H9 (cell line): ENCODE measurements at regions not wholly inside any gene's neighbourhood (a gene's known extent, or its start where the extent isn't known, plus 50 kb on each side); places are given as distances from the start of the nearest gene placed in this dataset.

ENCODE experiments used
- DNase-seq: peaks from one replicate; pipeline ENCODE4 v3.0.0-alpha.2; 2017
- H2AFZ ChIP-seq: one replicate; pipeline ENCODE4 v1.6.1; 2013; ENCODE audit warnings: mild to moderate bottlenecking, low read length, control low read depth, moderate library complexity
- H2AK5ac ChIP-seq: 2 replicates; pipeline ENCODE4 v1.6.1; 2013; ENCODE audit warnings: low read length, control low read depth, mixed read lengths; ENCODE audit not compliant: insufficient read length
- H2BK120ac ChIP-seq: one replicate; pipeline ENCODE4 v1.6.1; 2013; ENCODE audit warnings: low read depth, mild to moderate bottlenecking, low read length, control low read depth, inconsistent platforms; ENCODE audit not compliant: poor library complexity, severe bottlenecking
- H2BK12ac ChIP-seq: 2 replicates; pipeline ENCODE4 v1.6.1; 2013; ENCODE audit warnings: low read length, control low read depth, mixed read lengths, low read depth; ENCODE audit not compliant: insufficient read length
- H2BK15ac ChIP-seq: 2 replicates; pipeline ENCODE4 v1.6.1; 2013; ENCODE audit warnings: low read depth, low read length, control low read depth
- H2BK20ac ChIP-seq: one replicate; pipeline ENCODE4 v1.6.1; 2013; ENCODE audit warnings: low read depth, mild to moderate bottlenecking, low read length, control low read depth, inconsistent platforms; ENCODE audit not compliant: poor library complexity, severe bottlenecking
- H2BK5ac ChIP-seq: 2 replicates; pipeline ENCODE4 v1.6.1; 2013; ENCODE audit warnings: low read length, control low read depth, mixed read lengths; ENCODE audit not compliant: insufficient read length
- H3K14ac ChIP-seq: 2 replicates; pipeline ENCODE4 v1.6.1; 2013; ENCODE audit warnings: low read length, control low read depth; ENCODE audit not compliant: insufficient read depth
- H3K18ac ChIP-seq: 2 replicates; pipeline ENCODE4 v1.6.1; 2013; ENCODE audit warnings: low read depth, mild to moderate bottlenecking, mixed read lengths, low read length, control low read depth; ENCODE audit not compliant: insufficient read length
- H3K23ac ChIP-seq: 2 replicates; pipeline ENCODE4 v1.6.1; 2013; ENCODE audit warnings: low read length, control low read depth, mixed read lengths, low read depth; ENCODE audit not compliant: insufficient read length
- H3K23me2 ChIP-seq: 2 replicates; pipeline ENCODE4 v1.6.1; 2013; ENCODE audit warnings: low read depth, mild to moderate bottlenecking, mixed read lengths, low read length, control low read depth; ENCODE audit not compliant: insufficient read length, poor library complexity, severe bottlenecking
- H3K27ac ChIP-seq: 2 replicates; pipeline ENCODE4 v1.5.1; 2013; ENCODE audit warnings: low read length, control low read depth, mixed read lengths, low read depth; ENCODE audit not compliant: insufficient read length
- H3K27me3 ChIP-seq: 2 replicates; pipeline ENCODE4 v1.6.1; 2013; ENCODE audit warnings: low read length, control low read depth, inconsistent platforms; ENCODE audit not compliant: insufficient read depth
- H3K4ac ChIP-seq: 2 replicates; pipeline ENCODE4 v1.6.1; 2013; ENCODE audit warnings: low read depth, mild to moderate bottlenecking, control low read depth, inconsistent platforms, low read length, moderate library complexity
- H3K4me1 ChIP-seq: 2 replicates; pipeline ENCODE4 v1.6.1; 2013; ENCODE audit warnings: low read length, control low read depth, inconsistent platforms; ENCODE audit not compliant: insufficient read depth
- H3K4me2 ChIP-seq: 2 replicates; pipeline ENCODE4 v1.6.1; 2013; ENCODE audit warnings: low read length, control low read depth, mixed read lengths; ENCODE audit not compliant: insufficient read length, insufficient read depth
- H3K56ac ChIP-seq: 2 replicates; pipeline ENCODE4 v1.6.1; 2013; ENCODE audit warnings: low read depth, mild to moderate bottlenecking, mixed read lengths, low read length, control low read depth; ENCODE audit not compliant: insufficient read length
- H3K79me1 ChIP-seq: 2 replicates; pipeline ENCODE4 v1.6.1; 2013; ENCODE audit warnings: low read depth, mild to moderate bottlenecking, moderate library complexity, low read length, control low read depth, inconsistent platforms; ENCODE audit not compliant: insufficient read depth, poor library complexity, severe bottlenecking
- H3K79me2 ChIP-seq: 2 replicates; pipeline ENCODE4 v1.6.1; 2013; ENCODE audit warnings: low read length, control low read depth, inconsistent platforms; ENCODE audit not compliant: insufficient read depth
- H3K9ac ChIP-seq: 2 replicates; pipeline ENCODE4 v1.6.1; 2013; ENCODE audit warnings: low read length, control low read depth, mixed read lengths; ENCODE audit not compliant: insufficient read length; ENCODE audit errors: extremely low read depth
- H3K9me3 ChIP-seq: one replicate; pipeline ENCODE4 v1.6.1; 2013; ENCODE audit warnings: low read depth, low read length, inconsistent platforms; ENCODE audit not compliant: control insufficient read depth
- H3T11ph ChIP-seq: one replicate; pipeline ENCODE4 v1.6.1; 2013; ENCODE audit warnings: mild to moderate bottlenecking, low read length, control low read depth, inconsistent platforms
- H4K20me1 ChIP-seq: one replicate; pipeline ENCODE4 v1.6.1; 2013; ENCODE audit not compliant: control insufficient read depth, insufficient read length, insufficient read depth
- H4K5ac ChIP-seq: 2 replicates; pipeline ENCODE4 v1.6.1; 2013; ENCODE audit warnings: low read depth, mild to moderate bottlenecking, mixed read lengths, low read length, control low read depth; ENCODE audit not compliant: insufficient read length
- H4K8ac ChIP-seq: replicated peaks from 2 replicates; pipeline ENCODE4 v1.6.1; 2013; ENCODE audit warnings: low read length, control low read depth, mixed read lengths, low read depth; ENCODE audit not compliant: insufficient read length
- H4K91ac ChIP-seq: 2 replicates; pipeline ENCODE4 v1.6.1; 2013; ENCODE audit warnings: low read depth, mild to moderate bottlenecking, moderate library complexity, mixed read lengths, low read length, control low read depth; ENCODE audit not compliant: insufficient read length
- H3K27ac Mint-ChIP-seq, 3 experiments: 2 replicates in 2 of 3; 3 replicates in 1 of 3; pipeline ENCODE4 v1.8.0; 2020 to 2021; ENCODE audit warnings: mixed read lengths in 3 of 3, mild to moderate bottlenecking in 1 of 3, moderate library complexity in 1 of 3
- H3K27me3 Mint-ChIP-seq: 2 replicates; pipeline ENCODE4 v1.8.0; 2021; ENCODE audit warnings: low read depth, mild to moderate bottlenecking, moderate library complexity, mixed read lengths
- H3K36me3 Mint-ChIP-seq, 3 experiments: 2 replicates in 2 of 3; 3 replicates in 1 of 3; pipeline ENCODE4 v1.8.0; 2020 to 2021; ENCODE audit warnings: low read depth in 3 of 3, mixed read lengths in 3 of 3; ENCODE audit not compliant: insufficient read depth in 1 of 3
- H3K4me1 Mint-ChIP-seq, 2 experiments: 2 replicates each; pipeline ENCODE4 v1.8.0; 2020; ENCODE audit warnings: mixed read lengths in 2 of 2
- H3K4me3 Mint-ChIP-seq, 2 experiments: 2 replicates in 1 of 2; 3 replicates in 1 of 2; pipeline ENCODE4 v1.8.0; 2020 to 2021; ENCODE audit warnings: mild to moderate bottlenecking in 2 of 2, mixed read lengths in 2 of 2, moderate library complexity in 1 of 2
- H3K9me3 Mint-ChIP-seq, 2 experiments: 2 replicates in 1 of 2; 3 replicates in 1 of 2; pipeline ENCODE4 v1.8.0; 2020; ENCODE audit warnings: mild to moderate bottlenecking in 2 of 2, mixed read lengths in 2 of 2, moderate library complexity in 1 of 2
- CTCF ChIP-seq: fragments of 200-600 bp; sonication (generic); conservative IDR thresholded peaks from 3 replicates; pipeline ENCODE4 v1.8.0; 2021; ENCODE audit warnings: antibody characterized with exemption, mild to moderate bottlenecking
- WGBS: extraction: QIAGEN DNeasy Blood & Tissue Kit; methylation state at CpG from one replicate; pipeline ENCODE4 v1.1.7; 2013; ENCODE audit warnings: missing lambda C conversion rate, low lambda C conversion rate, mixed read lengths; ENCODE audit not compliant: insufficient read length; ENCODE audit errors: extremely low coverage; 5-methylcytosine and 5-hydroxymethylcytosine counted together

GRCh38 chr12:92554158-92555073 lies 148.4 kb upstream of the PLEKHG7 start:
- no peak overlapping the region for H3K27ac Mint-ChIP-seq

More at GRCh38 chr12:92554158-92555073, 148.4 kb upstream of the PLEKHG7 start:
- H2BK5ac ChIP-seq, result no peak overlapping the region
- no peaks in the 10 kb centered on the region for H3K79me2 ChIP-seq
- H2AK5ac ChIP-seq, result no peak overlapping the region
- no peak overlapping the region for H4K8ac ChIP-seq
- no peak overlapping the region for H3K14ac ChIP-seq
- H3K4me3 Mint-ChIP-seq, result no peak overlapping the region
- no peak overlapping the region for H2BK120ac ChIP-seq
- no peaks in the 10 kb centered on the region for H3K23me2 ChIP-seq
- WGBS, result no CpG with 5 or more reads among the region's 3 CpGs
- H3K27ac ChIP-seq, result no peak overlapping the region
- no peak for TF ChIP-seq CTCF
- H3K27me3 ChIP-seq, result no peaks in the 10 kb centered on the region
- H3K36me3 Mint-ChIP-seq, result no peaks in the 10 kb centered on the region
- no peak overlapping the region for H3K4ac ChIP-seq
- H3K4me1 ChIP-seq, result no peaks in the 10 kb centered on the region; the same call in 1 of the 2 replicates
- no peak overlapping the region for H3T11ph ChIP-seq
- no peak overlapping the region for H3K18ac ChIP-seq
- H4K20me1 ChIP-seq, result no peaks in the 10 kb centered on the region
- DNase-seq, result no peak
- no peaks in the 10 kb centered on the region for H3K9me3 Mint-ChIP-seq
- H3K27me3 Mint-ChIP-seq, result no peaks in the 10 kb centered on the region
- no peaks in the 10 kb centered on the region for H3K9me3 ChIP-seq
- H2BK20ac ChIP-seq, result no peak overlapping the region
- no peak overlapping the region for H3K4me2 ChIP-seq
- no peaks in the 10 kb centered on the region for H3K79me1 ChIP-seq
- H4K91ac ChIP-seq, result no peak overlapping the region
- H2AFZ ChIP-seq, result no peak overlapping the region
- H4K5ac ChIP-seq, result no peak overlapping the region
- H2BK15ac ChIP-seq, result no peak overlapping the region
- no peak overlapping the region for H3K56ac ChIP-seq
- no peak overlapping the region for H3K23ac ChIP-seq
- no peak overlapping the region for H3K9ac ChIP-seq
- no peak overlapping the region for H2BK12ac ChIP-seq
- peaks cover 8 to 9% of the 10 kb centered on the region in 2 experiments; a peak in 3 of 4 replicates for H3K4me1 Mint-ChIP-seq
